Right lobe of liver (tissue), 6 donors: ENCODE measurements at regions not wholly inside any gene's neighbourhood (a gene's known extent, or its start where the extent isn't known, plus 50 kb on each side); places are given as distances from the start of the nearest gene placed in this dataset.

Source experiments
- ATAC-seq, 4 donors: fragments of 200-7000 bp; cut with Tn5 transposase; one replicate each; pipeline ENCODE4 v1.9.1; 2020; ENCODE audit warnings: mild to moderate bottlenecking in 4 of 4, moderate library complexity in 4 of 4
- DNase-seq, 3 donors: peaks; one replicate each; pipeline ENCODE4 v3.0.0-alpha.2; 2020
- H3K27ac ChIP-seq, 3 donors: fragments of 200-600 bp; one replicate each; pipeline ENCODE4 v1.8.0; 2022
- H3K27me3 ChIP-seq, 2 donors: fragments of 200-600 bp; one replicate each; pipeline ENCODE4 v1.8.0; 2022
- H3K36me3 ChIP-seq, 4 donors: fragments of 200-600 bp; sonication (generic) in 1 of 4; one replicate each; pipeline versions ENCODE4 v1.5.1 to v1.8.0; 2017 to 2022; ENCODE audit warnings: control low read depth in 1 of 4
- H3K4me1 ChIP-seq, 4 donors: fragments of 200-600 bp; sonication (generic) in 1 of 4; one replicate each; pipeline versions ENCODE4 v1.5.1 to v1.8.0; 2017 to 2022; ENCODE audit warnings: control low read depth in 1 of 4
- H3K4me3 ChIP-seq, 3 donors: fragments of 200-600 bp; one replicate each; pipeline ENCODE4 v1.8.0; 2022
- H3K9me3 ChIP-seq, 4 donors: fragments of 200-600 bp; sonication (generic) in 1 of 4; one replicate each; pipeline versions ENCODE4 v1.5.1 to v1.8.0; 2017 to 2022; ENCODE audit warnings: control low read depth in 1 of 4
- POLR2A ChIP-seq: fragments of 450-650 bp; IDR thresholded peaks from one replicate; pipeline ENCODE4 v1.6.1; 2017; ENCODE audit warnings: antibody characterized with exemption, mild to moderate bottlenecking
- WGBS: methylation state at CpG from one replicate; pipeline ENCODE4 v1.1.6; 2018; ENCODE audit warnings: low coverage, low lambda C conversion rate; ENCODE audit not compliant: insufficient coverage; ENCODE audit errors: missing lambda C conversion rate; 5-methylcytosine and 5-hydroxymethylcytosine counted together
- intact Hi-C, 2 donors: fragments of 100-400 bp; cut with DNase I; formaldehyde crosslinking; loops; one replicate each; pipeline versions ENCODE4 v1.11.2 to v1.14.1; 2022
- TF ChIP-seq, protein P1 (sequence below), 4 donors: fragments of 200-600 bp in 3 of 4; fragments of 450-650 bp in 1 of 4; IDR thresholded peaks; one replicate each; pipeline versions ENCODE4 v1.5.1 to v1.8.0; 2016 to 2022; ENCODE audit warnings: antibody characterized with exemption in 4 of 4, mild to moderate bottlenecking in 2 of 4
- donor health status: DM: no; HTN: yes; CAD: no.
- donor health status: DM: no; HTN: no; CAD: no.
- donor health status: DM: no; HTN: no; CAD: no.
- donor health status: DM: no; HTN: yes; CAD: no.
- donor health status: DM: no; HTN: yes; CAD: no.

DNA sequence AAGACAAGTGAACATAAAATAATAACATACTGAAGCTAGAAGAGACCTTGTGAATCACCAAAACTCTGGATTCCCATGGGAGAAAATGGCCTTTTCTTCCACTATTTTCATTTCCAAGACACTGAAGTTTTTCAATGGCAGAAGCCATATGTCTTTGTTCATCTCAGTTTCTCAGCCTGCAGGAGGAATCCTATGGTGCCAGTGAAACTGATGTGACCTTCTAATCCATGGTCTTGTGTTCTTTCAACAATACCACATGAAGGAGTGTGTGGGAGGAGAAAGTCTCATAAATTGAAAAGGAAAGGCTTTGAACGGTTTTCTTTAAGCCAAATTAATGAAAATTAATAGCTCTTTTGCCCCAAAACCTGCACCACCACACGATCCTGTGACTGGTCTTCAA lies 257.3 kb downstream of the EPHA4 start:
- ATAC-seq (no peak), DNase-seq (no peak)
- H3K27me3 ChIP-seq, result no peaks in the 10 kb centered on the region
- H3K27ac ChIP-seq, result no peak overlapping the region
- TF ChIP-seq, protein P1, sequence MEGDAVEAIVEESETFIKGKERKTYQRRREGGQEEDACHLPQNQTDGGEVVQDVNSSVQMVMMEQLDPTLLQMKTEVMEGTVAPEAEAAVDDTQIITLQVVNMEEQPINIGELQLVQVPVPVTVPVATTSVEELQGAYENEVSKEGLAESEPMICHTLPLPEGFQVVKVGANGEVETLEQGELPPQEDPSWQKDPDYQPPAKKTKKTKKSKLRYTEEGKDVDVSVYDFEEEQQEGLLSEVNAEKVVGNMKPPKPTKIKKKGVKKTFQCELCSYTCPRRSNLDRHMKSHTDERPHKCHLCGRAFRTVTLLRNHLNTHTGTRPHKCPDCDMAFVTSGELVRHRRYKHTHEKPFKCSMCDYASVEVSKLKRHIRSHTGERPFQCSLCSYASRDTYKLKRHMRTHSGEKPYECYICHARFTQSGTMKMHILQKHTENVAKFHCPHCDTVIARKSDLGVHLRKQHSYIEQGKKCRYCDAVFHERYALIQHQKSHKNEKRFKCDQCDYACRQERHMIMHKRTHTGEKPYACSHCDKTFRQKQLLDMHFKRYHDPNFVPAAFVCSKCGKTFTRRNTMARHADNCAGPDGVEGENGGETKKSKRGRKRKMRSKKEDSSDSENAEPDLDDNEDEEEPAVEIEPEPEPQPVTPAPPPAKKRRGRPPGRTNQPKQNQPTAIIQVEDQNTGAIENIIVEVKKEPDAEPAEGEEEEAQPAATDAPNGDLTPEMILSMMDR (IDR thresholded peaks at IDR 0.05), result no peak
- TF ChIP-seq POLR2A, result no peak
- intact Hi-C loops, result no loop called here
- H3K4me3 ChIP-seq, result no peak overlapping the region
- no peaks in the 10 kb centered on the region for H3K36me3 ChIP-seq
- H3K4me1 ChIP-seq, result no peaks in the 10 kb centered on the region
- 35% methylated on average over 2 of the region's 2 CpGs for WGBS
- H3K9me3 ChIP-seq, result no peaks in the 10 kb centered on the region

DNA sequence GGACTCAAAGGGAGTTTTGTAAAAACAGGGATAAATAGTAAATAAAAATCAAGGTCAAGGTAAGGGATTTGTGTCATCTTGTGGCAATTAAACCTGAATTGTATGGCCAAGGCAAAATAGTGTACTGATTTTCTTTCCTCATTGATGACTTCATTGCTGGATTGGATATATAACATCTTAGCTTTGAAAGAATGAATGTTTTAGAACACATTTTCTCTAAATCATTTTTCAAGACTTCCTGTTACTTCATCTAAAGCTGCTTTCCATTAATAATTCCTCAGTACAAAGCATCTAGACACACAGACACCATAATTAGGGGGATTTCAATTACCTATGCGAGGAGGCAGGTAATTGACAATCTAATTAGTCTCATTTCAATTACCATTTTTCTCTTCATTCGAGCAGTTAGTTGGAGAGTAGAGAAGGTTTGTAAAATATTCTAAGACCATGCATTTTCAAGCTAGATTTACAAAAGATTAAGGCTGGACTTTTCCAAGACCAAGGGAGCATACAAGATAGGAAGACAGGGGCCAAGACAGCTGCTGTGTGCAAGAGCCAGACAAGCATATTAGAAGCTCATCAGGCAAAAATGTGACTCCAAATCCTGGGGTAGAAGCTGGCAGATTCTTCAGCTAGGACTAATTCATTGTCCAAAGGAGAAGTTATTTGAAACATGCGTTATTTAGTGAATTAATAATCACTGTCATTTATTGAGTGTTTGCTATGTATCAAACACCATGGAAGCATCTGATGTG lies 253.6 kb downstream of the EPHA4 start:
- no peaks in the 10 kb centered on the region for H3K27me3 ChIP-seq
- no peaks in the 10 kb centered on the region for H3K9me3 ChIP-seq
- DNase-seq (no peak), ATAC-seq (no peak)
- no peaks in the 10 kb centered on the region for H3K4me1 ChIP-seq
- H3K4me3 ChIP-seq, result no peak overlapping the region
- no peak overlapping the region for H3K27ac ChIP-seq
- WGBS, result 55% methylated on average over 3 of the region's 3 CpGs
- H3K36me3 ChIP-seq, result no peaks in the 10 kb centered on the region
- intact Hi-C loops, result no loop called here
- TF ChIP-seq, protein P1 (IDR thresholded peaks at IDR 0.05), result no peak
- no peak for TF ChIP-seq POLR2A

DNA sequence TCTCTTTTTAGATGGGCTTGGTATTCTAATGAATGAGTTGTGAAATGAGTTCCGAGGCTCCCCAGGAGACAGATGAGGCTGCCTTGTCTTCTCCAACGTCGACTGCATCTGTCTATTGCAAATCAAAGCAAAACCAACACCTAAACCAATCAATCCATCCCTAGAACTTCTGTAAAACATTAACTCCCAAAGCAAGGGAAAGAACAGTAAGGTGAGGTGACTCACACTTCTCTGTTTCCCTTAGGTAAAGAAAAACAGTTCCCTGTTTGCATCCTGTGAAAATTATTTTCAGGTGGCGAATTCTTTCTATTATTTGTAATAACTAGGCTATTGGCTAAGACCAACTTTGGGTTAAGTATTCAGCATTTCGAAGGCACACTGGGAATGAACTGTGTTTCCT lies 249.4 kb downstream of the EPHA4 start:
- intact Hi-C loops, result no loop called here
- no peaks in the 10 kb centered on the region for H3K36me3 ChIP-seq
- H3K27me3 ChIP-seq, result no peaks in the 10 kb centered on the region
- H3K4me1 ChIP-seq, result no peaks in the 10 kb centered on the region
- no peak overlapping the region for H3K27ac ChIP-seq
- no peak for DNase-seq
- H3K9me3 ChIP-seq, result no peaks in the 10 kb centered on the region
- 36% methylated on average over 5 of the region's 5 CpGs for WGBS
- TF ChIP-seq, protein P1 (IDR thresholded peaks at IDR 0.05), result no peak
- no peak for TF ChIP-seq POLR2A
- H3K4me3 ChIP-seq, result no peak overlapping the region
- ATAC-seq, result peak in 1 of 4 donors; percentile 72

DNA sequence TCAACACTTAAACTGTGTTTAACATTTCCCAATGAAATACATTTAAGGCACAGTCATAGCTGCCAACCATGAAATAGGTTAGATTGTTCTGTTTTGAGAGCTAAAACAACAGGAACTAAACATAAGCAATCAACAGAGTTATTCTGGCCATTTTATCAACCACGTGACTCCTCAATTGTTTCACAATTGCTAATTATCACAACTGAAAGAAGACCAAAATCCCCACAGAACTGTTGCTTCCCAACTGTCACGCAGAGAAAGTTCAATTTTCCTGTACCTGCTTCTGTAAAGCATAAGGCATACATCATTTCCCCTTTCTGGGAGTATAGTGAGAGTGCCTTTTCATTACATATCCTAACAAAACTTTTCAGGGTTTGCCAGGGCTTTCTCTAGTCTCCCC lies 248.6 kb downstream of the EPHA4 start:
- Histone ChIP-seq H3K4me1 (no peaks in the 10 kb centered on the region), H3K36me3 (no peaks in the 10 kb centered on the region), H3K4me3 (no peak overlapping the region), H3K27me3 (no peaks in the 10 kb centered on the region), H3K9me3 (no peaks in the 10 kb centered on the region), H3K27ac (no peak overlapping the region)
- ATAC-seq (no peak), DNase-seq (no peak)
- WGBS, result 37% methylated on average over 2 of the region's 2 CpGs
- TF ChIP-seq POLR2A, result no peak
- TF ChIP-seq, protein P1 (IDR thresholded peaks at IDR 0.05), result no peak
- intact Hi-C loops, result no loop called here
